ENCODE measurements at regions not wholly inside any gene's neighbourhood (a gene's known extent, or its start where the extent isn't known, plus 50 kb on each side); places are given as distances from the start of the nearest gene placed in this dataset.
"Not testable (repeated sequence)": the region's sequence is repeated elsewhere in the genome, so short reads cannot be mapped to it uniquely, and the experiment has no call there.

DNA sequence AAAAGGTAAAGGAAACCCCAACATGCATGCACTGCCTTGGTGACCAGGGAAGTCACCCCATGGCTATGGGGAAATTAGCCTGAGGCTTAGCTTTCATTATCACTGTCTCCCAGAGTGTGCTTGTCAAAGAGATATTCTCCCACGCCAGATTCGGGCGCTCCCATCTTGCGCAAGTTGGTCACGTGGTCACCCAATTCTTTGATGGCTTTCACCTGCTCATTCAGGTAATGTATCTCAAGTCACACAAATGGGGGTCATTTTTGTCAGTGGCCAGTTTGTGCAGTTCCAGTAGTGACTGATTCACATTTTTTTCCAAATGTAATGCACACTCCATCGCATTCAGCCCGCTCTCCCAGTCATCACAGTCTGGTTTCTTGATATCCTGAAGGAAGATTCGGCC is 107.6 kb upstream of the UBE2E3 start:
- not testable (repeated sequence) for DNase-seq (ENCODE audit: low spot score)

DNA sequence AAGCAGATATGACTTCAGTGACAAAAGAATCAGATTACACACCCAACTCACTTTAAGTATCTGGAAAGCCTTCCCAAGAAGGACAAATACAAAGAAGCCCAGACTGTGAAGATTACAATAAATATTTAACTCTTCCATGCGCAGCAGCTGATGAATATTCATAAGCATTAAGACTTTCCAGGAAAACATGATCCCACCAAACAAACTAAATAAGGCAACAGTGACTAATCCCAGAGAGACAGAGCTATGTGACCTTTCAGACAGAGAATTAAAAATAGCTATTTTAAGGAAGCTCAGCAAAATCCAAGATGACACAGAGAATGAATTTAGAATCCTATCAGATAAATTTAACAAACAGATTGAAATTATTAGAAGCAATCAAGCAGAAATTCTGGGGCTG is 108.2 kb upstream of the UBE2E3 start:
- H3K4me3 Mint-ChIP-seq = no peak overlapping the region
- DNase-seq (ENCODE audit: low spot score) = no peak
- no peak overlapping the region for H3K27ac Mint-ChIP-seq
- no peaks in the 10 kb centered on the region for H3K4me1 Mint-ChIP-seq (ENCODE audit: low read depth)
- H3K9me3 Mint-ChIP-seq = no peaks in the 10 kb centered on the region
- no peaks in the 10 kb centered on the region for H3K36me3 Mint-ChIP-seq (ENCODE audit: low read depth)
- no peaks in the 10 kb centered on the region for H3K27me3 Mint-ChIP-seq (ENCODE audit: low read depth)

More for the DNA sequence above, 107.6 kb upstream of the UBE2E3 start:
- not testable (repeated sequence) for H3K27me3 Mint-ChIP-seq (ENCODE audit: low read depth); H3K36me3 Mint-ChIP-seq (ENCODE audit: low read depth); H3K4me1 Mint-ChIP-seq (ENCODE audit: low read depth); H3K4me3 Mint-ChIP-seq; H3K27ac Mint-ChIP-seq; H3K9me3 Mint-ChIP-seq

DNA sequence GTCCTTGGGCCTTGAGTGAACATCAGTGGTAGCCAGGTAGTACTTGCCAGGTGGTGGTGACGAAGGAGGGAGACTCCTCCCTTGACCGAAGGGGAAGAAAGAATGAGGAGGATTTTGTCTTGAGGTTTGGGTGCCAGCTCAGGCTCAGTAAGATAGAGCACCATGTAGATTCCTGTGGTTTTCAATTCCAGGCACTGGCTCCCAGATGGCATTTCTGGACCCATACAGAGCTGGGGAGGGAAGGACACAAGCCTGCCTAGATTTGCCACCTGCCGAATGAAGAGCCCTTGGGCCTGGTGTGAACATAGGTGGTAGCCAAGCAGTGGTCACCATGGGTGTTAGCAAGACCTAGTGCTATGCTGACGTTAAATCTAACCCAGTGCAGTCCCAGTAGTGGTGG is 108.8 kb upstream of the UBE2E3 start:
- Mint-ChIP-seq H3K4me3 (no peak overlapping the region), H3K27me3 (ENCODE audit: low read depth) (no peaks in the 10 kb centered on the region), H3K4me1 (ENCODE audit: low read depth) (no peaks in the 10 kb centered on the region), H3K27ac (no peak overlapping the region), H3K36me3 (ENCODE audit: low read depth) (no peaks in the 10 kb centered on the region), H3K9me3 (no peaks in the 10 kb centered on the region)
- no peak for DNase-seq (ENCODE audit: low spot score)

DNA sequence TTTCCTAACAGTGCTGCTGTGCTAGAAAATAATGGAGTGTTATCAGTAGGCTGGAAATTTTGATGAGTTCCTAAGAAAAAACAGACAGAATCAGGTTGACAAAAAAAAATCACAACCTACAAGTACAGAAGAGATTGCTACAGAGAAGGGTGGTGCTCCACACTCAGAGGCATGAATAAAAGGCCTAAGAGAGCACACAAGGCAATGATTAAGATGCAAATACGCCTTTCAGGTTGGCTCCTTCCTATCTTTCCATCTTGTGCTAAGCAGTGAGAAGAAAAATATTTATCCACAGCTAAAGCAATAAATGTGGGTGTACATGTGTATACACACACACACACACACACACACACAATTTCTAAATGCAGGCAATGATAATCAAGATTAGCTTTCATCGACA is 130.6 kb upstream of the UBE2E3 start:
- Mint-ChIP-seq H3K27me3 (ENCODE audit: low read depth) (no peaks in the 10 kb centered on the region), H3K9me3 (no peaks in the 10 kb centered on the region), H3K4me3 (no peak overlapping the region), H3K27ac (no peak overlapping the region), H3K36me3 (ENCODE audit: low read depth) (no peaks in the 10 kb centered on the region), H3K4me1 (ENCODE audit: low read depth) (no peaks in the 10 kb centered on the region)
- no peak for DNase-seq (ENCODE audit: low spot score)

DNA sequence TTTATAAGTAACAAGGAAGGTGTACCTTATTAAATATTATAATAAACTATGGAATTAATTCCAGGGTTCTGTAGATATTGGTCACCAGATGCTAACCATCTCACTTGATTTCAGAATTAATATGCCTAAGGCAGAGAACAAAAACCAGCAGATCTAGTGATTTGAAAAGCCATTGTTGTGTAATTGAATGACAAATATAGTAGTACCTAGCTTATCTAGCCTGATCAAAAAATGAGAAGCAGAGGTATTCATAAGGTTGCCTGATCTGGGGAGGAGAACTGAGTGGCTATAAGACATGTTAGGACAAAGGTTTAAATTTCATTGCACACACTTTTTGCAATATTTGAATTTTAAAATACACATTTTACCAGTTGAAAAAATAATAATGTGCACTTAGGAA is 132.0 kb upstream of the UBE2E3 start:
- no peaks in the 10 kb centered on the region for H3K4me1 Mint-ChIP-seq (ENCODE audit: low read depth)
- no peaks in the 10 kb centered on the region for H3K27me3 Mint-ChIP-seq (ENCODE audit: low read depth)
- H3K27ac Mint-ChIP-seq = no peak overlapping the region
- H3K9me3 Mint-ChIP-seq = no peaks in the 10 kb centered on the region
- no peak for DNase-seq (ENCODE audit: low spot score)
- no peak overlapping the region for H3K4me3 Mint-ChIP-seq
- no peaks in the 10 kb centered on the region for H3K36me3 Mint-ChIP-seq (ENCODE audit: low read depth)

DNA sequence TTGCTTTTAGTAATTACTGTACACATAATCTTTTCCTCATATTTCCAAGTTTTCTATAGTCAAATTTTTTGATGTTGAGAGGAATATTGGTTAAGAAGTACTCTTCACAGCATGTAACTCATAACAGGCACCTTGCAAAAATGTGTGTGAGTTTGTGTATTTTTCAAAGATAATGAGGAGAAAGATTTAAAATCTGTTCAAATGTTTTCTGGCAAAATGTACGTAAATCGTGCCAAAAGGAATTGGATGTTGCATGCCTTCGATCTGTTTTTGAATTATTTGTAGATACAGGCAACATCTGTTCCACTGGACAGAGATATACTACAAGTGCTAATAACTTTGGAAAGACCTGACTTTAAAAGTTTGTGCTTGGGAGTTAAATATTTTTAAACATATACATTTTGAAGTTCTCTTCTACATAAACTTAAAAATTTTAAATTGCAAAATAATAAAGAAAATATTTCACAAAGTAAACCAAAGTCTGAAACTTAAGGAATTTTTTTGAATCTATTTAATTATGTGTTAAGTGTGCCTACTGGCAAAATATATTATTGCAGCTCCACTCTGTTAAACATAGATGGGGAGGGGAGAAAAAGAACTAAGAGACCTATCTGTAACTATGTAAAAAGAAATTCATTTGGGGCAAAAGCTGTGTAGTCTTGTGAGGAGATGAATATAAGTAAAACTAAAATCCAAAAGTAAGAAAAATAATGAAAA is 133.5 kb upstream of the UBE2E3 start:
- Mint-ChIP-seq H3K4me1 (ENCODE audit: low read depth) (no peaks in the 10 kb centered on the region), H3K4me3 (no peak overlapping the region), H3K36me3 (ENCODE audit: low read depth) (no peaks in the 10 kb centered on the region), H3K9me3 (no peaks in the 10 kb centered on the region), H3K27me3 (ENCODE audit: low read depth) (no peaks in the 10 kb centered on the region), H3K27ac (no peak overlapping the region)
- DNase-seq (ENCODE audit: low spot score) = no peak

DNA sequence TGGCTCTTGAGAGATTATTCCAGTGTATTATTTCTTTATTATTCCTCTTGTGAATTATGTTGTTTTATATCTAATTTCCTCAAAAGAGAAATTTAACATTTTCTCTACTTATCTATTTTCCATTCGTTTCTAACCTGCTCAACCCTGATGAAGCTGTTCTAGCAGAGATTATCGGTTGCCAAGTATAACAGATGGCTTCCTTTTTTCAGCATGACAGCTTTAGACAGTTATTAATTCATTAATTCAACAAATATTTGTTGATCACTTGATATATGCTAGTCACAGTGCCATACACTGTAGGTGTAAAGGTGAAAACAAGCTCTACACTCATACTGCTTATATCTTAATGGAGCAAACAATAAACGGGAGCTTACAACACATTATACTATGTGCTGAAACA is 137.9 kb upstream of the UBE2E3 start:
- Mint-ChIP-seq H3K4me1 (ENCODE audit: low read depth) (no peaks in the 10 kb centered on the region), H3K27me3 (ENCODE audit: low read depth) (no peaks in the 10 kb centered on the region), H3K4me3 (no peak overlapping the region), H3K9me3 (no peaks in the 10 kb centered on the region), H3K36me3 (ENCODE audit: low read depth) (no peaks in the 10 kb centered on the region), H3K27ac (no peak overlapping the region)
- DNase-seq (ENCODE audit: low spot score) = no peak

DNA sequence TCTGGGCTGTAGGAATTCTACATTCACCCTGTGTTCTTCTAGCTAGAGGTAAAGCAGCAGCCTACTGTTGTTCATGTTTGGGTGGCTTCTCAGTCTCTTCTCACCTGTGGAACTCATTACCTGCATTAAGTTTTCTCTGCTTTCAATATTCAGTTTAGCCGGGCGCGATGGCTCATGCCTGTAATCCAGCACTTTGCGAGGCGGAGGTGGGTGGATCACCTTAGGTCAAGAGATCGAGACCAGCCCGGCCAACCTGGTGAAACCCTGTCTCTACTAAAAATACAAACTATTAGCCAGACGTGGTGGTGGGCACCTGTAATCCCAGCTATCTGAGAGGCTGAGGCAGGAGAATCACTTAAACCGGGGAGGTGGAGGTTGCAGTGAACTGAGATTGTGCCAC is 139.8 kb upstream of the UBE2E3 start:
- DNase-seq (ENCODE audit: low spot score) = no peak
- no peaks in the 10 kb centered on the region for H3K36me3 Mint-ChIP-seq (ENCODE audit: low read depth)
- H3K27me3 Mint-ChIP-seq (ENCODE audit: low read depth) = no peaks in the 10 kb centered on the region
- H3K9me3 Mint-ChIP-seq = no peaks in the 10 kb centered on the region
- H3K4me1 Mint-ChIP-seq (ENCODE audit: low read depth) = no peaks in the 10 kb centered on the region
- no peak overlapping the region for H3K27ac Mint-ChIP-seq
- H3K4me3 Mint-ChIP-seq = no peak overlapping the region

DNA sequence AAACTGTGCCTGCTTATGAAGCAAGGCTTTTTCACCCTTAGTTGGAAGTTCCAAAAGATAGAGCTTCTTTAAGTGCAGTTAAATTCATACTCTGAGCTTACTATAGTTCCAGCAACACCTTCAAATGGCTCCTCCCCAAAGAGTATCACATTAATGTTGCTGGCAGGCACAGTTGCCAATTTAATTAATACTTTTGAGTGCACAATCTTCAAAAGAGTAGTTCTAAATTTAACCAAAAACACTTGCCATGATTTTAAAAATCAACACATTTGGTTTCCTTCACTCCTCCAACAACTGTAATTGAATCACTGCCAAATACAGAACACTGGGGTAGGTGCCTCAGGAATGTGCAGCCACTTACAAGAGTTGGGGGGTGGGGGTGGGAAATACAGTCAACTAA is 150.6 kb upstream of the UBE2E3 start:
- no peaks in the 10 kb centered on the region for H3K4me1 Mint-ChIP-seq (ENCODE audit: low read depth)
- no peaks in the 10 kb centered on the region for H3K9me3 Mint-ChIP-seq
- DNase-seq (ENCODE audit: low spot score) = no peak
- H3K27ac Mint-ChIP-seq = no peak overlapping the region
- H3K4me3 Mint-ChIP-seq = no peak overlapping the region
- no peaks in the 10 kb centered on the region for H3K27me3 Mint-ChIP-seq (ENCODE audit: low read depth)
- H3K36me3 Mint-ChIP-seq (ENCODE audit: low read depth) = no peaks in the 10 kb centered on the region

DNA sequence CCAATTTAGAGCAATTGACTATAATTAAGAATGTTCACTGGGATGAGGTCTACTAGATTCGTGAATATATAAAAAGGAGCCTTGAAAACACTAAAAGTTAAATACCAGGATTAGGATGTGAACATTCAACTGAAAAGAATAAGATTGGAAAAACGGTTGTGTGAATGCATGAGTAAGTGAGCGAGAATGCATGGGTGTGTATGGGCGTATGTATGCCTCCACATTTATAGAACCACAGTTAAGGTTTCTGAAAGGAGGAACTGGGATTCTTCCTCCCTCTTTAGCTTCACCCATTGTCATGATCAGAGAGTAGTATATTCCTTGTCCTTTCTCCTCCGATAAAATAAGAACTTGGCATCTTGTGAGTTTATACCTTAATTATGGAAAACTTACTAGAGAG is 151.1 kb upstream of the UBE2E3 start:
- Mint-ChIP-seq H3K4me1 (ENCODE audit: low read depth) (no peaks in the 10 kb centered on the region), H3K27ac (no peak overlapping the region), H3K9me3 (no peaks in the 10 kb centered on the region), H3K36me3 (ENCODE audit: low read depth) (no peaks in the 10 kb centered on the region), H3K4me3 (no peak overlapping the region), H3K27me3 (ENCODE audit: low read depth) (no peaks in the 10 kb centered on the region)
- DNase-seq (ENCODE audit: low spot score) = no peak

DNA sequence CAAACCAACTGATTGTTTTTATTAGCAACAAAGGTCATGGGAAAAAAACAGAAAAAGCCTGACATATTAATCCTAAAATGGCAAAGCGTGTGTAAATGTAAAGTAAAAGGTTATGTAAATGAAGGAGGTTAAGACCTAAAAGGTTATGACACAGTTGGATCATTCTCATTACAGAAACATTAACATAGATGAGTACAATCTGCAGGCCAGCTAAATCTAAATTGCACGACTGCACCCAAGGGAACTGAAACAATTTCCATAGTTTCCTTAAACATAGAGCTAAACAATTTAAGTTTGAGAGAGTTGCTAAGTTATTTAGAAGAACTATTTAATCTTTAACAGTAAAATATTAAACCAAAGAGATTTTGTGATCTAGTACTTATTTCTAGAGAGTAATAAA is 151.6 kb upstream of the UBE2E3 start:
- Mint-ChIP-seq H3K4me3 (no peak overlapping the region), H3K4me1 (ENCODE audit: low read depth) (no peaks in the 10 kb centered on the region), H3K36me3 (ENCODE audit: low read depth) (no peaks in the 10 kb centered on the region), H3K27me3 (ENCODE audit: low read depth) (no peaks in the 10 kb centered on the region), H3K27ac (no peak overlapping the region), H3K9me3 (no peaks in the 10 kb centered on the region)
- no peak for DNase-seq (ENCODE audit: low spot score)

DNA sequence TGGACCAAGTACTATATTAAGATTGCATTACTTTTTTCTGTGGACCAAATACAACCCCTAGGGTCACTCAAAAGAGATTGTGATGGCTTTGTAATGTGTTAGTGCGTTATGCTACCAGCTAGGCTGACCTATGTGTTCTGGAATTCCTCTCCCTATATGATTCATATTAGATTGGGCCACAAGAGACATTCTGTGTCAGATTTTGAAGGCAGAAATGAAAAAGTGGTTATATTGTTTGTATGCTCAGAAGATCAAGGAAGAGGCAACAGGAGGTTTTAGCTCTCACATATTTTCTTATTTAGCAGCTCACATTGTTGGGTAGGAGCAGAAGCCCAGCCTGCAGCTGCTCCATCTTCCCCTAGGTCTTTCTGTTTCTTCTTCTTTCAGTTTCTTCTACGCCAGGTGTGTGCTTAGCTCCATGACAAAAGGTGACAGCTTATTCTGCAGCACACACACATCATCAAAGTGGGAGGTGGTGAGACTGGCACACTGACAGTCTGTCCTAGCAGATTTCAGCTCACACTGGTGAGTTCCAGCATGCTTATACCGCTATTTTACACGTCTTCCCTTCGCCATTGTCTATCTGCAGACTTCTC is 156.8 kb upstream of the UBE2E3 start:
- no peaks in the 10 kb centered on the region for H3K36me3 Mint-ChIP-seq (ENCODE audit: low read depth)
- no peaks in the 10 kb centered on the region for H3K4me1 Mint-ChIP-seq (ENCODE audit: low read depth)
- H3K4me3 Mint-ChIP-seq = no peak overlapping the region
- no peak for DNase-seq (ENCODE audit: low spot score)
- H3K27ac Mint-ChIP-seq = no peak overlapping the region
- no peaks in the 10 kb centered on the region for H3K27me3 Mint-ChIP-seq (ENCODE audit: low read depth)
- H3K9me3 Mint-ChIP-seq = no peaks in the 10 kb centered on the region

DNA sequence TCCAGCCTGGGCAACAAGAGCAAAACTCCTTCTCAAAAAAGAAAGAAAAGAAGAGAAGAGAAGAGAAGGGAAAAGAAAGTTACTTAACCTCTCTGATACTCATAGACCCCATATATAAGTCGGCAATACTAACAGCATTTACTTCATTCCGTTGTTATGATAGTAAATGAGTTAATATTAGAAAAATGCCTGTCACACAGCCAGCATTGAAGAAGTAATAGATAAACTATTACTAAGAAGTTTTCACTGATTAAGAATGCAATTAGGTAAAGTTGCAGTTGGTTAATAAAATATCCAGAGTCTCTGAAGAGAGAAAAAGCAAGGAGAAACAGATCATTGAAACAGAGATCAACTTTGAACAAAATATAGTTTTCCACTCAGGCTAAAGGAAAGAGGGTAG is 161.3 kb upstream of the UBE2E3 start:
- Mint-ChIP-seq H3K27ac (no peak overlapping the region), H3K4me1 (ENCODE audit: low read depth) (no peaks in the 10 kb centered on the region), H3K36me3 (ENCODE audit: low read depth) (no peaks in the 10 kb centered on the region), H3K4me3 (no peak overlapping the region), H3K27me3 (ENCODE audit: low read depth) (no peaks in the 10 kb centered on the region), H3K9me3 (no peaks in the 10 kb centered on the region)
- DNase-seq (ENCODE audit: low spot score) = no peak

DNA sequence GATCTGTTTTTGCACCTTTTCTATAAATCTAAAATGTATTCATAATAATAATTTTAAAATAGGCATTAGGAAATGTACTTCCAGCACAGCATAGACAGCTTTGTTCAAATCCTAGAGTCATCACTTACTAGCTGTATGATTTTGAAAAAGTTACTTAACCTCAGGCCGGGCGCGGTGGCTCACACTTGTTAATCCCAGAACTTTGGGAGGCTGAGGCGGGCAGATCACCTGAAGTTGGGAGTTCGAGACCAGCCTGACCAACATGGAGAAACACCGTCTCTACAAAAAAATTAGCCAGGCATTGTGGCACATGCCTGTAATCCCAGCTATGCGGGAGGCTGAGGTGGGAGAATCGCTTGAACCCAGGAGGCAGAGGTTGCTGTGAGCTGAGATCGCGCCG is 161.7 kb upstream of the UBE2E3 start:
- H3K4me3 Mint-ChIP-seq; H3K36me3 Mint-ChIP-seq (ENCODE audit: low read depth); H3K27me3 Mint-ChIP-seq (ENCODE audit: low read depth); H3K27ac Mint-ChIP-seq; DNase-seq (ENCODE audit: low spot score); H3K4me1 Mint-ChIP-seq (ENCODE audit: low read depth); H3K9me3 Mint-ChIP-seq: not testable (repeated sequence)

DNA sequence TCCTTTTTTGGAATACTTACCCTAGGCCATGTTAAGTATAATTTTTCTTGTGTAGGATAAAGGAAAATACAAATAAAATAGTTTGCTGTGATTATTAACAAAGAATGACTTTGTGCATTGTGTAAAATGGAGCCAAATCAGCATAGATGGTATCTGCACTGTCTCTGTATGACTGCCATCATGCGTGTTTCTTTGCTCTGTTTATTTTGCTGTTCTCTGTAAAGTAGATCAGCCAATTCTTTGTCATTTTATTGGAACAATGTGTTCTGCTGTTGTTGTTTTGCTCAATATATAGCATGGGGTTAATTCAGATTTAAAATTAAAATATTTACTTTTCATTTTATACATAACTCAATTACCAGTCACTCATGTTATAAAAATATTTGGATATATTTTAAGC is 181.3 kb upstream of the UBE2E3 start:
- H3K27me3 Mint-ChIP-seq (ENCODE audit: low read depth) = no peaks in the 10 kb centered on the region
- no peaks in the 10 kb centered on the region for H3K36me3 Mint-ChIP-seq (ENCODE audit: low read depth)
- H3K4me1 Mint-ChIP-seq (ENCODE audit: low read depth) = no peaks in the 10 kb centered on the region
- H3K9me3 Mint-ChIP-seq = no peaks in the 10 kb centered on the region
- H3K4me3 Mint-ChIP-seq = no peak overlapping the region
- no peak overlapping the region for H3K27ac Mint-ChIP-seq
- no peak for DNase-seq (ENCODE audit: low spot score)
